ENCODE measurements at regions not wholly inside any gene's neighbourhood (a gene's known extent, or its start where the extent isn't known, plus 50 kb on each side); places are given as distances from the start of the nearest gene placed in this dataset.

GRCh38 chr12:68434391-68435298, 102.5 kb upstream of the MDM1 start:
- no peak for TF ChIP-seq CTCF (IDR thresholded peaks at IDR 0.05)
- no peak for TF ChIP-seq SMAD3 (CRISPR knock-in tag; IDR thresholded peaks at IDR 0.05; ENCODE audit: borderline replicate concordance)
